HG03039 (cell line): ENCODE measurements at regions not wholly inside any gene's neighbourhood (a gene's known extent, or its start where the extent isn't known, plus 50 kb on each side); places are given as distances from the start of the nearest gene placed in this dataset.
"Not testable (repeated sequence)": the region's sequence is repeated elsewhere in the genome, so short reads cannot be mapped to it uniquely, and the experiment has no call there.

Experiments used
- ATAC-seq: cut with Tn5 transposase; IDR thresholded peaks from one replicate; pipeline ENCODE4 v1.9.1; 2021; ENCODE audit warnings: mild to moderate bottlenecking, moderate library complexity; ENCODE audit not compliant: unreplicated experiment

DNA sequence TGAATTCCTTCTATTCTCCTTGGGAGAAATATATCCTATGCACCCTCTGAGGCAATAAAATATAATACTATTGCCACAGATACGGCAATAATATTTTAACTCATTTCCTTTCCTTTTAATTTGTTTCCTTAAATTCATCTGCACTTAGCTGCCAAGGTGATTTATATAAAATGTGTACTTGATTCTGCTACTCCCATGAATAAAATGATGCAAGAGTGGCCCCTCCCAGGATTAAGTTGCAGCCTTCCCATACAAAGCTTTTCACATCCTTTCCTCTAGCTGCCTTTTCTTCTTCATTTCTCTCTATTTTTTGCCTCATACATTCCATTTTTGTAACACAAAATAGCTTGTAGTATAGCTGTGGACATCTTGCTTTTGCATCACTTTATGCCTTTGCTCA lies 464.1 kb upstream of the ZEB2 start:
- ATAC-seq = no peak

DNA sequence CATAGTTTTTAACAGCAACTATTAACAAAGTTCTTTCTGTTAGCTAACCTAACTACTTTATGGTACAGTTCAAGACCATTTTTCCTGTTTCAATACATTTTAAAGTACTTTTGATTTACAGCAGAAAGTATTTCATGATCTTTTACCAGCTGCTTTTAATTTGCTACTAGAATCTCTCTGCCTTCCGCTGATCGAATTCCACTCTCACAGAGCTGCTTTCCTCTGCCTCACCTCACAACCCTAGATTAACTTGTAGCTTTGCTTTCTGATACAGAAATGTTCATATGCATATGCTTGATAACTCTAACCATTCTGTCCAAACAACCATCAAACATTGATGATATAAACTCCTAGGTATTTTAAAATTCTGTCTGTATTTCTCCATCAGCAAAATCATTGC lies 463.2 kb upstream of the ZEB2 start:
- no peak for ATAC-seq

DNA sequence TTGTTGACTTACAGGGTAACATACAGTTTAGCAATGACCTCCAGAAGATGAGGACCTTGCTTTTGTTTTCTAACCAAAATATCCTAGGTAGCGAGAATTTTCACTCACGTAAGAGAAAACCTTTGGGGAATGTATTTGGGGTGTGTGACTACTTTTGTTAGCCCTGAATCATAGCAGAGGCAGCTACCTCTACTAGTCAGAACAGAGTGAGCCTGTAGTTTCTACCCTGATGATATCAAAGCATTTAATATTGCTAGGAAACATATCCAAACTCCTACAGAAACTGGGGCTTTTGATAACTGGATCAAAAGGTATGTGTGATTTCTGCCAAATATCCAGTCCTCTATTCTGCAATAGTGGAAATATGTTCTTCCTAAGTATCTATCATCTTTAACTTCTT lies 462.6 kb upstream of the ZEB2 start:
- no peak for ATAC-seq

- no peak for ATAC-seq
Observed at GRCh38 chr2:144975881-144976280, 456.0 kb upstream of the ZEB2 start.

DNA sequence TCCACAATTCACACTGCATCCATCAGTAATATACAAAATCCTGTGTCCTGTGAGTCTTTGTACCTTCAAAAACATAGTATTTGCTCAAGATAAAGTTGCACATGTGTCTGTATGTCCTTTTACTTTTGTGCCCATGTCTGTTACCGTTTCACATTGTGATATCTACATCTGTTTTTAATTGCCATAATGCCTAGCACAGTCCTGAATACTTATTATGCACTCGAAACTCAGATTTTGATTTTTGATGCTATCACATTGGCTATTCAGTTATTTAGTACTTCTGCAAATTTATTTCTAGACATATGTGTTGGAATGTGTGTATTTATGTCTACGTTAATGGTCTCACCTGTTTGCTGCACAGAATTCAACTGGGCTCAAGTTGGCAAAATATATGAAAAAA lies 452.8 kb upstream of the ZEB2 start:
- no peak for ATAC-seq

- ATAC-seq = no peak
Observed at GRCh38 chr2:144971786-144972335, 451.9 kb upstream of the ZEB2 start.

DNA sequence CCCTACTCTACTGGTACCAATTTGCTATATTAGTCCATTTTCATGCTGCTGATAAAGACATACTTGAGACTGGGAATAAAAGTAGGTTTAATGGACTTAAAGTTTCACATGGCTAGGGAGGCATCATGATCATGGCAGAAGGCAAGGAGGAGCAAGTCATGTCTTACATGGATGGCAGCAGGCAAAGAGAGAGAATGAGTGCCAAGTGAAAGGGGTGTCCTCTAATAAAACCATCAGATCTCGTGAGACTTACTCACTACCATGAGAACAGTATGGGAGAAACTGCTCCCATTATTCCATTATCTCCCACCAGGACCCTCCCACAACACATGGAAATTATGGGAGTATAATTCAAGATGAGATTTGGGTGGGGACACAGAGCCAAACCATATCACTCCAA lies 450.5 kb upstream of the ZEB2 start:
- ATAC-seq = not testable (repeated sequence)

GRCh38 chr2:144969564-144969963 lies 449.6 kb upstream of the ZEB2 start:
- not testable (repeated sequence) for ATAC-seq

GRCh38 chr2:144967961-144968360 lies 448.0 kb upstream of the ZEB2 start:
- ATAC-seq = no peak

GRCh38 chr2:144965172-144965571 lies 445.3 kb upstream of the ZEB2 start:
- no peak for ATAC-seq

- ATAC-seq = no peak
Observed at GRCh38 chr2:144963031-144963430, 443.1 kb upstream of the ZEB2 start.

DNA sequence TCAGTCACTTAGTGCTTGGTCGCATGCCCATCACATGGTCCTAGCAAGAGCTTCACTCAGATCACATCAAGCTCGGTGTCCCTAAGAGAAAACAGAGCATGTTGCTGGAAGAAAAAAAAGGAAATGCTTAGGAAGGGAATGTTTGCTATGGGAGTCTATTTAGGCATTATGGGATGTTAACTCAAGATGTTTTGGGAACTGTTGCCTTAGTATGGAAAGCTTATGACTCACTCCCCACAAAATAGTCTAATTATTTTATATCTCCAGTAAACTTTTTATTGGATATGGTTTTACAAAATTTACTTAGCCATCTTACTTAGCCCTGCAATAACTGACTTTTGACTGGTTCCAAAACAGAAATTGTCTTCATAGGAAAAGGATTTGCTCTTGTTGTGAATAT lies 439.5 kb upstream of the ZEB2 start:
- no peak for ATAC-seq

GRCh38 chr2:144950899-144951560 lies 431.1 kb upstream of the ZEB2 start:
- ATAC-seq = no peak

- no peak for ATAC-seq
Observed at GRCh38 chr2:144948205-144948855, 428.4 kb upstream of the ZEB2 start.

- no peak for ATAC-seq
Observed at GRCh38 chr2:144947709-144948037, 427.8 kb upstream of the ZEB2 start.

DNA sequence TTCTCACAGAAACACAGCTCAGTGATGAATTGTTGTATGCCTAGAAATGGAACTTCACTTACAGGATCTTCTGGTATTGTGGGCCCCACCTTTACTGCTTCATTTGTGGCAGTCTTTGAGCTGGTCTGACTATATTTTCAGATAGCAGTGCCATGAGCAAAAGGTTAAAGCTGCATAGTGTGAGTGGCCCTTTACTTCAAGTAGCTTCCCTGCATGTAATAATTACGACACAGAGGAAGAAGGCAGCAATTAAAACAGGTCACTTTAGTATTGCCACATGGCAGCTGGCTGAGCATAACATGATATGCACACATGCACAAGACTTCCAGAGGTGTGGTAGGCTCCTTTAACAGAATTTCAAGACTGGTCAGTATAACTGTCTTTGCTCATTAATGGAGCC lies 426.3 kb upstream of the ZEB2 start:
- no peak for ATAC-seq

DNA sequence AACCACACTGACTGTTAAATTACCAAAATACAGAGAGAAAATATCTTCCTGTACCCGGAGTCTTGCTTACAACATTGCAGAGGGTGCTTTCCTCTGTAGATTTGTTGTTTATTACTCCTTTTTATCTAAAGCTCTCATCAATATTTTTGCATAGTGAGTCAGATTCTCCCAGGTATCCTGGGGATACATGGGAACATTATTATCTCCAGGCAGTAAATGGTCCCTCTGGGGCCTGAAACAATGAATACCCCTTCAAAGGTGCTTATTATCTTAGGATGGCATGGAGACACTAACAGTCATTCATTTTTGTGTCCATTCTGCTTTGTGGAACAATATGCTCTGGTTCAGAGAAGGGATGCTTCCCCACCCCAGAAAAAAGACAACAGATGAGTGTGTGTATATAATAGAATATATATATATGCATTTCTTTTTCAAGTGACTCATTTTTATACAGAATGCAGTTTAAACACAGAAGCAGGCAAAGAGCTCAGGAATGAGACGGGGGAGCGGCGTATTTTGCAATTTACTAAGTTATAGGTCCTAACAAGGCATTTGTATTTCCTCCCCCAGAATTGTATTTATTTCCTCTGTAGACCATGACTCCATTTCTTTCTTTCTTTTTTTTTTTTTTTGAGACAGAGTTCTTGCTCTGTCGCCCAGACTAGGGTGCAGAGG lies 424.8 kb upstream of the ZEB2 start:
- no peak for ATAC-seq

- ATAC-seq = no peak
Observed at GRCh38 chr2:144943986-144944385, 424.1 kb upstream of the ZEB2 start.

- ATAC-seq = no peak
Observed at GRCh38 chr2:144943293-144943941, 423.5 kb upstream of the ZEB2 start.

GRCh38 chr2:144942516-144943256 lies 422.8 kb upstream of the ZEB2 start:
- no peak for ATAC-seq
